ENCODE measurements at regions not wholly inside any gene's neighbourhood (a gene's known extent, or its start where the extent isn't known, plus 50 kb on each side); places are given as distances from the start of the nearest gene placed in this dataset.

- in situ Hi-C loops (cut with MboI; ENCODE audit: low sequenced_read_pairs) = no loop called here
- dilution Hi-C loops (cut with HindIII; ENCODE audit: low sequenced_read_pairs, unreplicated experiment) = no loop called here
These were observed 398.5 kb downstream of the TAF11L14 start for GRCh38 chr5:18032744-18033143.

More at GRCh38 chr5:18032744-18033143, 398.5 kb downstream of the TAF11L14 start:
- H3K36me3 ChIP-seq (ENCODE audit: control insufficient read depth, insufficient read depth, low read length) = no peaks in the 10 kb centered on the region
- H3K9me1 ChIP-seq (ENCODE audit: insufficient read depth, low read length) = no peaks in the 10 kb centered on the region
- no peak overlapping the region for H3K14ac ChIP-seq (replicated peaks; ENCODE audit: low read depth, low read length)
- no peak overlapping the region for H3K4me2 ChIP-seq (ENCODE audit: low read depth, low read length)
- H4K91ac ChIP-seq (ENCODE audit: insufficient read depth, low read depth, low read length) = no peak overlapping the region
- intact Hi-C loops (cut with micrococcal nuclease) = no loop called here
- no peaks in the 10 kb centered on the region for H3K4me1 ChIP-seq (ENCODE audit: control insufficient read depth, insufficient read depth, low read length)
- H3K4ac ChIP-seq (ENCODE audit: low read depth, low read length) = no peak overlapping the region
- H3K27me3 ChIP-seq (ENCODE audit: control insufficient read depth, insufficient read depth, low read length) = no peaks in the 10 kb centered on the region
- H2AK5ac ChIP-seq (ENCODE audit: low read depth, low read length) = no peak overlapping the region
- no TSS peak for BruUV-seq (replicated peaks)
- no peak overlapping the region for H3K23ac ChIP-seq (ENCODE audit: low read depth, low read length)
- no peak overlapping the region for H4K8ac ChIP-seq (ENCODE audit: low read depth in 2 of 2, low read length in 2 of 2)
- H3K18ac ChIP-seq (ENCODE audit: low read depth, low read length) = no peak overlapping the region
- no peak for DNase-seq
- H2BK120ac ChIP-seq (ENCODE audit: low read depth, low read length) = no peak overlapping the region
- no peak overlapping the region for H3K27ac ChIP-seq (ENCODE audit: insufficient read depth, low read length)
- no peak overlapping the region for H2AFZ ChIP-seq (replicated peaks; ENCODE audit: low read length, poor library complexity)
- H3K9me3 ChIP-seq (ENCODE audit: control insufficient read depth, insufficient read depth, low read length) = no peaks in the 10 kb centered on the region
- ChIA-PET CTCF (no interaction called here), POLR2A (ENCODE audit: unreplicated experiment) (no interaction called here)
- no peaks in the 10 kb centered on the region for H4K20me1 ChIP-seq (ENCODE audit: insufficient read depth, low read length)
- TF ChIP-seq SMC3 (IDR thresholded peaks at IDR 0.05; ENCODE audit: low read depth, low read length) = no peak
- TF ChIP-seq RFX5 (IDR thresholded peaks at IDR 0.05; ENCODE audit: low read depth, low read length) = no peak
- H2BK15ac ChIP-seq (ENCODE audit: low read depth, low read length) = no peak overlapping the region
- H2AK9ac ChIP-seq (replicated peaks; ENCODE audit: low read depth, low read length, poor library complexity) = no peak overlapping the region
- H4K5ac ChIP-seq (ENCODE audit: low read depth, low read length) = no peak overlapping the region
- no peak overlapping the region for H2BK5ac ChIP-seq (ENCODE audit: low read depth, low read length, poor library complexity, severe bottlenecking)
- H2BK20ac ChIP-seq (ENCODE audit: low read depth, low read length) = no peak overlapping the region
- H3K79me1 ChIP-seq (ENCODE audit: low read depth in 1 of 2, low read length in 2 of 2) = no peaks in the 10 kb centered on the region
- no peak overlapping the region for H3K56ac ChIP-seq (ENCODE audit: extremely low read depth, insufficient read depth, low read length)
- no peak for ATAC-seq (ENCODE audit: low read depth)
- H3K4me3 ChIP-seq (ENCODE audit: insufficient read depth, low read depth, low read length) = no peak overlapping the region
- WGBS, 2 experiments (ENCODE audit: extremely low coverage in 2 of 2, insufficient read length in 1 of 2) = no CpG with 5 or more reads among the region's 4 CpGs
- H3K9ac ChIP-seq (ENCODE audit: low read depth, low read length) = no peak overlapping the region

All from IMR-90 (cell line).